GM19099 (cell line): ENCODE measurements at regions not wholly inside any gene's neighbourhood (a gene's known extent, or its start where the extent isn't known, plus 50 kb on each side); places are given as distances from the start of the nearest gene placed in this dataset.

Experiments used
- POLR2A ChIP-seq: IDR thresholded peaks from 3 replicates; pipeline ENCODE4 v1.6.1; 2011; ENCODE audit warnings: low read depth; ENCODE audit not compliant: insufficient read length; ENCODE audit errors: extremely low read depth

DNA sequence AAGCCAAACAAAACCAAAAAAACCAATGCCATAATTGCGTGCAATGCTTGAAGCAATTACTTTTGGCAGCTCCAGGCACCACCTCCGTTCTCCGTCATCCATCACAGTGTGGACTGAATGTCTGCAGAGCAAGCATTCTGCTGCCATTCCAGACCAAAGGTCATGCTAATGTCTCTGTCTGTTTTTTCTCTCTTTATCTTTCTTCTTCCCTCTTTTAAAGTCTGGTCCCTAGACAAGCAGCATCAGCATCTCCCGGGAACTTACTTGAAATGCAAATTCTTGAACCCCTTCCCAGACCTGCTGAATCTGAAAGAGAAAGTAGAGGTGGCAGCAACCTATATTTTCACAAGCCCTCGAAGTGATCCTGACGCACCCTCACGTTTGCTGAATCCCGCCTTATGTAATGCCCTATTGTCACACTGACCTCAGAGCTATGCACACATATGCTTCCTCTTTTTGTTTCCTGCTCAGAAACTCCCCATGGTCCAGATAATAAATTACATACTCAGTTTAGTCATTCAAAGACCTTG is 297.3 kb upstream of the PROK2 start:
- TF ChIP-seq POLR2A: no peak

DNA sequence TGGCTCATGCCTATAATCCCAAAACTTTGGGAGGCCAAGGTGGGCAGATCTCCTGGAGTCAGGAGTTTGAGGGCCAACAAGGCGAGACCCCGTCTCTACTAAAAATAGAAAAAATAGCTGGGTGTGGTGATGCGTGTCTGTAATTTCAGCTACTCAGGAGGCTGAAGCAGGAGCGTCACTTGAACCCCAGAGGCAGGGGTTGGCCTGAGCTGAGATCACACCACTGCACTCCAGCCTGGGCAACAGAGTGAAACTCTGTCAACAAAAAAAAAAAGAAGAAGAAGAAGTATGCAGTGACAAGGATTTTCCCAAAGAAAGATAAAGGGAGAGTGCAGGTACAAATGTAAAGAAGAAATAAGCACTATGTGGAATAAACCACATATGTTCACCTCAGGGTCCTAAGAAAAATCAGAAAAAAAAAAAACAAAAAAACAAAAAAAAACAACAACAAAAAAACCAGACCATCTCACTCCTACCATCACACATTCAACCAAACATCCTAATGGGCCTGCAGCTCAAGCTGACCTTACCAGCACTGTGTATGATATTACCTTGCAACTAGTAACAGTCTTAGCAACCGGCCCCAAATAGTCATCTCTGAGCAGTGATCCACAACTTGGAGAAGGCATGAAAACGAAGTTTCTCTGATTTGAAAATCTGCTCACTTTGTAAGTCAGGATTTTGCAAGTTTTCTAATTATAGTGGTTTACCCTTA is 296.7 kb upstream of the PROK2 start:
- TF ChIP-seq POLR2A: no peak

DNA sequence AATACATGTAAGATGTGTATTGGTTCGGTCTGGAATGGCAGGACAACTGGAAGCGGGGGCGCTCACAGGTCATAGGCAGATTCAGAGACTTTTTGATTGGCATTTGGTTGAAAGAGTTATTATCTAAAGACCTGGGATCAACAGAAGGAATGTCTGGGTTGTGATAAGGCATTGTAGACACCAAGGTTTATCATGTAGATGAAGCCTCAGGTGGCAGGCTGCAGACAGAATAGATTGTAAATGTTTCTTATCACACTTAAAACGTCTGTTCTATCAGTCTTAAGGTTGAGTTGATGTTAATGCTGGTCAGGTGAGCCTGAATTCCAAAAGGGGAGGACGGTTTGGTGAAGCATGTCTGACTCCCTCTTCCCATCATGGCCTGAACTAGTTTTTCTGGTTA is 295.9 kb upstream of the PROK2 start:
- TF ChIP-seq POLR2A: no peak

DNA sequence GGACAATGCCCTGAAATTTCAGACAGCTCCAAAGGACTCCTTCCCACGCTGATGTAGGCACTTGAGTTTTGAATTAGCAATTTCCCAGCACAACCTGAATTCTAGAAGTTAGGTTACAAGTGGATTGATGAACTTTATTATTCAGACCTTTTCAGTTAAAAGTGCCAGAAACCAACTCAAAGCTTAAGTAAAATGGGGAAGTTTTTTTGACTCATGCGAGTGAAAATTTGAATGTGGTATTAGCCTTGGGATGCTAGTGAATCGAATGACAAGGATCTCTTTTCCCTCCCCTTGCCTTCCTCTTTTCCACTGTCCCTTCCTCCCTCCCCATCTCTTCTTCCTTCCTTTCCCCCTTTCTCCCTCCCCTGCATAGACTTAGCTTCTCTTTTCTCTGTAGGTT is 295.1 kb upstream of the PROK2 start:
- TF ChIP-seq POLR2A: no peak

DNA sequence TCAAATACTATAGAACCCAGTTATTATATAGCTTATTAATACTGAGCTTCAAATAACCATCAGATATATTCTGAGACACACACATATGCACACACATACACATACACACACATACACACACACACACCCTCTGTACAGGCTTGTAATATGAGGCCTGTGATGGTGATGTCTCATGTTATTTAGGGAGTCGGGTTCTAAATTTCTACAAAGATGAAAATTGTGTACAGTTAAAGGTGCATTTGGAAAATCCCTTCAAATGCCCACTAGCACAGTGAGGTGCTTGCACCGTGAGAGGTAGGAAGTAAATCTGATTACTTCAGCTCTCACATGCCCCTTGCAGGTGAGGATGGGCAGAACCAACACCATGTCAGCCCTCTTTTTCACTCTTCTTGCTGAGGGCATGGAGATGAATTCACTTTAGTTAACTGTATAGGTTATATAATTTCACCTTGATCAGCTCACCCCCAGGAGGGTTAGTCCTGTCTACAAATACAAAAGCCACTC is 294.5 kb upstream of the PROK2 start:
- TF ChIP-seq POLR2A: no peak

DNA sequence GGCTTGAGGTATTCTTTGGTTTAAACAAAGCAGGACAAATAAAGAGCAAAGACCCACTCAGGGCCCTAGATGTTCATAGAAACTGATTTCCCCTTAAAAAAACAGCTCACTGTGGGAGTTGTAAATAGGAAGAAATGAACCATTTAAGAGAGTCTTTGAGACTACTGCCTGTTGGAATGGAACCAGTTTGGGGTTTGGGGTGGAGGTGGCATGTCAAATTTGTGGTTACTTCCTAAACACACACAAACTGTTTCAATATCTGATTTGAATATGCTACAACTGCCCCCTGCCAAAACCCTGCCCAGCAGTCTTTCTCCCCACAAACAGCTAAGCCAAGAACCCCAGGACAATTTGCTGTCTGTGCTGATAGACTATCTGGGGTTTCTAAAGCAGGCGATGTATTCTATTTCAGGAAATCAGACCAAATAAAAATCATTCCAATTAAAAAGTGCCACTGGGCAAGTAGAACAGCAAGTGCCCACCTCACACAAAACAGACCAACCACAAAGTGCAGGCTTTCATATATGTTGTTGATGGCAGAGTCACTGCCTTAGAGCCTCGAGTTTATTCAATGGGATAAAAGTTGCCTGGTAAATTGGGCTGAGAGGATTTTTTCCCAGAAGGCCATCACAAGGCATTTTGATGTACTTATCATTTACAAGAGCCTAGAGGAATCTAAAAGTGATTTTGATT is 293.9 kb upstream of the PROK2 start:
- TF ChIP-seq POLR2A: no peak

DNA sequence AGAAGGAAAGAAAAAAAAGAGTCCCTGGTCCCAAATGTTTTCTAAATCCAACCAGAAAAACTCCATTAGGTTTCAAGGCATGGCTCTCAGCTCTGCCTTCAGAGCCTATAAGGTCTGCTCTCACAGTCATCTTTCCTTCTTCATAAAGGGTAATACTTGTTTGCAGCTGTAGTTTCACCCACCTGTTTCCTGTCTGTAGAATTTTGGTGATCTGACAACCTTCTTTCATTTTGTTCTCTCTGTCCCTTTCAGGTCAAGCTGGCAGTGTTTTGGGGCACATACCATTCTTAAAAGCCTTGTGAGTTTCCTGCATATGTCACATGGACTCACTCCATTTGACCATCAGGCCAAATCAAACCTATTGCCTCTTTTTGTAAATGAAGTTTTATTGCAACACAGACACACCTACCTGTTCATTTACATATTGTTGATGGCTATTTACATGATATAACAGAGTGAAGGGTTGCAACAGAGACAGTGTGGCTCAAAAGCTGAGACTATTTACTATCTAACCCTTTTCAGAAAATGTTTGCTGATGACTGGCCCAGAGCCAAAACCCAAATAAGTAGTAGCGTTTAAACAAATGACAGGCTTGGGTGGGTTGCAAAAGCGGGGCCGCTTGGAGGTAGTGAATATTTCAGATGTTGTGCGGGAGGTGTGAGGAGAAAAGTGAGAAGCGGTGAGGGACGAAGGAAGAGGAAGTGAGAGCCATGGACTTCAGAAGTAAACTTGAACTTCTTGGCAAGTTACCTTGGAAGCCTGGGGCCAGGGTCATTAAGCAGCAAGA is 292.7 kb upstream of the PROK2 start:
- no peak for TF ChIP-seq POLR2A

DNA sequence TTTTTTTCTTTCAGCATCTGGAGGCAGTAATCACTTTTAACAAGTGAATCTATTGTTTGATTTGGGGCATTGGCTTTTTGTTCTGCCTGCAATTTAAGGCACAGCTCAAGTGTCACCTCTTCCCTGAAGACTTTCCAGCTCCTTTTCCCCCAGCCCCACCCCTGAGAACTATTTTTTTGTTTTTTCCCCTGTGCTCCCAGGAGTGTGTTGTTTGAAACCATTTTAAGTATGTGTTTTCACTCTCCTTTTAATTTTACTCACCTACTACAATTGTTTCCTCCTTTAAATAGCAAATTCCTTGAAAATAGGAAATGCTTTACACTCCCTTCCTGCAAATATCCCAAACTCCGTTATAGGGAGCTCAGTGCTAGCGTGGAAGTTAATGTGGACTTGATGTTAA is 286.7 kb upstream of the PROK2 start:
- TF ChIP-seq POLR2A: no peak

DNA sequence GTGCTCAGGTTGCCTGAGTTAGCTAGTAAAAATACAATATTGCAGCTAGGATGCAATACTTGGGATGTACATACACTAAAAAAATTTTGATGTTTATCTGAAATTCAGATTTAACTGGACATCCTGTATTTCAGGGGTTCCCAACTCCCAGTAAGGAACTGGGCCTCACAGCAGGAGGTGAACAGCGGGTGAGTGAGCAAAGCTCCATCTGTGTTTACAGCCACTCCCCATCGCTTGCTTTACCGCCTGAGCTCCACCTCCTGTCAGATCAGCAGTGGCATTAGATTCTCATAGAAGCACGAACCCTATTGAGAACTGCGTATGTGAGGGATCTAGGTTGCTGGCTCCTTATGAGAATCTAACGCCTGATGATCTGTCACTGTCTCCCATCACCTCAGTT is 285.1 kb upstream of the PROK2 start:
- TF ChIP-seq POLR2A: no peak

DNA sequence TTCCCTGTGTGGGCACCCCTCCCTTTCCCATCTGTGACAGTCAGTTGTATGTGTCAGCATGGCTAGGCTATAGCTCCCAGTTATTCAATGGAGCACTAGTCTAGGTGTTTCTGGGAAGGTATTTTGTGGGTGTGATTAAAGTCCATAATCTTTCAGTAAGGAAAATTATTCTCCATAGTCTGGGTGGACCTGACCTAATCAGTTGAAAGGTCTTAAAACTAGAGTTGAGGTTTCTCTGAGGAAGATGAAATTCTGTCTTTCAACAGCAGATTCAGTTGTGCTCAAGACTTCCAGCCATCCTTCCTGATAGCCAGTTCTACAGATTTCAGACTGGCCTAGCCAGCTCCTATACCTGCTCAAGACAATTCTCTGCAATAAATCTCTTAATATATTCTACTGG is 284.6 kb upstream of the PROK2 start:
- TF ChIP-seq POLR2A: no peak

DNA sequence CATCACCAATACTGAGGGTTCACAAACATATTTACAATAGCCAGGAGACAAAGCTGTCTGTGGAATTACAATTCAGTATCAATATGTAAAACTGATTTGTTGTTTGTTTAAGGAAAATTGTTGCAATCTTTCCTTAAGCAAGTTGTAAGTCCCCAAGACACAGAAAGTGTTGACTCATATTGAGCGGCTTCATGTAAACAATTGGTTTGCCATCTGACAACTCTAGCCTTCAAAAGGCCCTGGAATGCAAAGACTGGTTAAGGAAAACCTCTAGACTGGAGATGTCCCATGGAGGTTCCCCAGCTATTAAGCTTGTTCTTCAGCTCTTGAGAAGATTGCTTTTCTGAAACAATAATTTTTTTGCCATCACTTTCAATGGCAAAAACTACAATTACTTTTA is 283.7 kb upstream of the PROK2 start:
- TF ChIP-seq POLR2A: no peak

DNA sequence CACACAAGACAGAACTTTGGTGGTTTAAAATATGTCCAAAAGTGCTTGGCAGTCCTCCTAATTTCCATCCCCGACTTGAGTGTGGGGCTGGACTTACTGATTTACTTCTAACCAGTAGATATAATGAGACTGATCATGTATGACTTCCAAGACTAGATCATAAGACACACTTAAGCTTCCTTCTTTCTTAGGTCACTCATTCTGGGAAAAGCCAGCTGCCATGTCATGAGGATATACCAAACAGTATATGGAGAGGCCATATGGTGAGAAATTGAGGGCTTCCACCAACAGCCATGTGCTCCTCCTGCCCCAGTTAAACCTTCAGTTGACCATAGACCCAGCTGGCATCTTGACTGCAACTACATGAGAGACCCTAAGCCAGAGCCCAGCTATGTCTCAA is 282.8 kb upstream of the PROK2 start:
- TF ChIP-seq POLR2A: no peak

DNA sequence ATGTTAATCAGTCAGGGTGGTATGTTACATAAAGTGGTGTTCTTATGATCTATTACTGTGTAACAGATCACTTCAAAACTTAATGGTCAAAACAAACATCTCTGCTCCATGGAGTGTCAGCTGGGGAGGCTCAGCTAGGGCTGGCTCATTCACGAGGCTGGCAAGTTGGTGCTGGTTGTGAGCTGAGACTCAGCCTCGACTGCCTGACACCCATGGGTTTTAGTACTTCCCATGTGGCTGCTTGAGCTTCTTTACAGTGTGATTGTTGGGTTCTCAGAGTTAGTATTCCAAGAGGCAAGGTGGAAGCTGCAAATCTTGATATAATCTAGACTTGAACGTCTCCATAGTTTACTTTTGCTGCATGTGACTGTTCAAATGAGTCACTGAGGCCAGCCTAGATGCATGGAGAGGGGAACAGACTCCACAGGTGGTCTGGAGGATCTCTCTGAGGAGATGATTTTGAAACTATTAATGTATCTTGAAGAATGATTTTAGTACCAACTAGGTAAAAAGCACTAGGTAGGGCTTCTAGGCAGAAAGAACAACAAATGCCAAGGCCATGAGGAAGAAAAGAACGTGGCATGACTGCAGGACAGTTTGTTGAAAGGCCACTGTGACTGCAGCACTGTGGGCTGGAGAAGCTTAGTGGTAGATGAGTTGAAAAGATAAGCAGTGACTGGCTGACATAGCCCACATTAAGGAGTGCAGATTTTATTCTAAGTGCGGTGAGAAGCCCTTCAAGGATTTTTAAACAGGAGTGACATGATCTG is 281.1 kb upstream of the PROK2 start:
- TF ChIP-seq POLR2A: no peak

DNA sequence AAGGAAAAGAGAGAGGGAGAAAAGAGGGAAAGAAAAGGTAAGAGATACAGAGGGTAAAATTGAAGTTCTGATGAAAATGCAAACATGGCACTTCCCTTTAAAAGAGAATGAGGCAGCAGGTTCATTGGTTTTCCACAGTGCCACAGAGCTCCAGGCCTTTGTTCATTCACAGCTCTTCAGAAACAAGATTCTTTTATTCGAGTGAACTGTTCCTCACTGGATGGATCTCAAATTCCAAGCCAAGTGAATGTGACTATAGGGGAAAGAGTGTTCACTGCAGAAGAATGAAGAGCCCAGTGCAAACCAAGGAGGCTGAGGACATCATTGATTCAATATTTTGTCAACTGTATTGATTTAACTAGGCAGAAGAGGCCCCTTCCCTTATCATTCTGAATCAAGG is 280.3 kb upstream of the PROK2 start:
- no peak for TF ChIP-seq POLR2A

DNA sequence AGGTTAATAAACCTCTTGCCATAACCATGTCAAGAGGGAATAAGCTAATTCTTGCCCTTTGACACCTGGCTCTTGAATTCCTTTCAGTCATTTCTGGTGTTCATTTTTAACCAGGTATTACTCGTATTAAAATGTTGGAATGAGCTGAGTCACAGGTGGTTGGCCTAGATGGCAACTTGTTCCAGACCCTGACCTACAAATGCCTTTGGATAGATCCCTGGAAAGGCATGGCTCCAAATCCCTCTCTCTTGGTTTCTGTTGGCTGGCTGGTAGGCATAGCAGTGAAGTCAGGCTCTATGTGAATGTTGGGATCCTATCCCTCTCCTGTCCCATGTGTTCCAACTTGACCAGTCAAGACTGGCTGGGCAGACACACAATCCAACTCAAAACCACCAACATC is 277.1 kb upstream of the PROK2 start:
- TF ChIP-seq POLR2A: no peak
